HG02610 (cell line): ENCODE measurements at regions not wholly inside any gene's neighbourhood (a gene's known extent, or its start where the extent isn't known, plus 50 kb on each side); places are given as distances from the start of the nearest gene placed in this dataset.

Experiments used
- ATAC-seq: cut with Tn5 transposase; IDR thresholded peaks from one replicate; pipeline ENCODE4 v1.9.1; 2021; ENCODE audit warnings: mild to moderate bottlenecking, moderate library complexity; ENCODE audit not compliant: unreplicated experiment

DNA sequence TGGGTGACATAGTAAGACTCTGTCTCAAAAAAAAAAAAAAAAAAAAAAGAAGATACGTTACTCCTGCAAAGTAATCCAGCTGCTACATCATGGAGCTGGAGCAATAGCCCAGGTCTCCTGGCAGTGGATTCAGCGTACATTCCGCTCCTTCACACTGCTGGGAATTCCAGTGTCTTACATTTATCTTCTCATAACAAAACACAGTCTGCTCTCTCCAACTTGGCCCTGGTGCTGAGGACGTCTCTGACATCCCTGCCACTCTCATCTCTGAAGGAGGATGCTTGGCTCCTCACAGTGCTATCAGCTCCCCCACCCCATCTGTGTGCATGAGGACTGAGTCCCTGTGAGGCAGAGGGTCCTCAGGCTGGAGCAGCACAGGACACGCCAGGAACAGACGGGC, 529.8 kb downstream of the CD83 start:
- no peak for ATAC-seq

DNA sequence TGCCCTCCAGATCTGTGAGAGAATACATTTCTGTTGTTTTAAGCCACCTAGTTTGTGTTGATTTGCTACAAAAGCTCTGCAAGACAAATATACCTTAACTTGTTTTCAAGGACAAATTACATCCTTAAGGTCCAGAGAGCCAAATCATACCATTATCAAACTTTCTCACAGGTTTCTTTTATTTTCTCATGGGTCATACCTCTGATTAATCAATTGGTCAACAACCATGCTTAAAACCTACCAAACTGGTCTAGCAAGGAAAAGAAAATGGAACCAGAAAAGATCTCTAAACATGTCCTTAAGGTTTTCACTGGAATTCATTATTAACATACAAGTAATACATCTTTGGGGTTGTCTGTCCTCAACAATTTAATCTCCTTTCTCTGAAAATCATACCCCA, 535.0 kb downstream of the CD83 start:
- ATAC-seq = no peak

DNA sequence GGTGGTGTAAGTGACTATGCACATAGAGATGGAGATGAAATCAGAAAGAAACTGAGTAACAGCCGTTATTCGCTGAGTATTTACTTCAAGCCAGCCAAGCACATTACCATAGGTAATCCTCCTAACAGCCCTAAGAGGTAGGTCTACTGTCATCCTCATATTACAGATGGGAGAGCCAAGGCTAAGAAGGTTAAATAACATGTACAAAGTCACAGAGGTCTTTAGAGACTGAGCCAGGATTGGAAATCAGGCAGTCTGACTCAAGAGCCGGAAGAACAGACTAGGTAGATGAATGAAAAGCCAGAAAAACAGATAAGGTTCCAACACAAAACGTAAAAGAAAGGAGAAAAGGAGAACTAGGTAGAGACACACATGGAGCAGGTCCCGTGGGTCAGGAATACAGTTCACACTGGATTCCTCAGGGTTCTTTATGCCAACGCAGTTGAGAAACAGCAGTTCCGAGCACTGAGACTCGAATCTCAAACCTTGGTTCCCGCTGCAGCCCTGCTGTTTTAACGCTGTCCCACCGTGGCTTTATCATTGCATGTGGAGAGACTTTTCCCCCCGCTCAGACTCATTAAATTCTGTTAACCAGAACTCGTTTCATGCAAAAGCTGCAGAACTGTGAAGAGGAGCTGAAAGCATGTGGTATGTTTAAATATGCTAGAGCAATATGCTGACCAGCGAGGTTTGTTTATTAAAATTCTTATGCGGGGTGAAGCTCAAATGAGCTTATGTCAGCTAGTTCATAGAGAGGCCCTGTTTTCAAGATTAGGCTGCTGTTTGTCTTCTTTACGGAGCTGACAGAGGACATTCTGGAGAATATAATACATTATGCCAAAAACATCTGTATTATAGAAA, 537.9 kb downstream of the CD83 start:
- no peak for ATAC-seq

DNA sequence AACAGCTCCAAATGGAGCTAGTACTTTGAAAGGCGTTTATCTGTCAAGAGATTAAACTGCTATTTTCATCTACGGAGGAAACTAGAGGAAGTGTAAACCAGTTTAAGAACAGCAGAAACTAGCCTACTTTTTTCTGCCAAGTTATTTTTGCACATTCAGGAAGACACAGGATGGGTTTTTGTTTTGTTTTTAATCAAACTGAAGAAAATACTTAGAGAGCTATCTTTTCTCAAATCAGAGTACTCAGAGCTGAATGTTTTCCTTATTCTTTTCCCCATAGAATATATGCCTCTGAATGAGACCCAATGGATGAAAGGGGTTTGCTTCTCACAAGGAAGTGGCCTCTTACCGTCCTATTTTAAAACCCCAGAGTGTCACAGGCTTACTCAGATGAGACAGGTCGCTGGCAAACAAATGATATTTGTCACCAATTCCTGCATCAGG, 538.5 kb downstream of the CD83 start:
- no peak for ATAC-seq

DNA sequence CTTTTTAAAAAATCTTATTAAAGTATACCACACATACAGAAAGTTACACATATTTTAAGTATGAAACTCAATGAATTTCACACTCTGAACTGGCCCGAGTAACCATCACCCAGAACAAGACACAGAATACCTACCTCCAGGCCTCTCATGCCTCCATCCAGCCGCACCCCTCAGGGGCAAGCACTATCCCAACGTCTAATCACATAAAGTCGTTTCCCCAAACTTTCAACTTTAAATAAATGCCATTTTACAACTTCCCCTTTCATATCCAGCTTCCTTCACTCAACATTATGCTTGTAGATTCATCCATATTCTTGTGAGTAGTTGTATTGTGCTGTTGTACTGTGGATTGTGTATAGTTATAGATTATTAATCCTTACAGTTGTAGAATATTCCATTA, 539.1 kb downstream of the CD83 start:
- ATAC-seq = no peak

DNA sequence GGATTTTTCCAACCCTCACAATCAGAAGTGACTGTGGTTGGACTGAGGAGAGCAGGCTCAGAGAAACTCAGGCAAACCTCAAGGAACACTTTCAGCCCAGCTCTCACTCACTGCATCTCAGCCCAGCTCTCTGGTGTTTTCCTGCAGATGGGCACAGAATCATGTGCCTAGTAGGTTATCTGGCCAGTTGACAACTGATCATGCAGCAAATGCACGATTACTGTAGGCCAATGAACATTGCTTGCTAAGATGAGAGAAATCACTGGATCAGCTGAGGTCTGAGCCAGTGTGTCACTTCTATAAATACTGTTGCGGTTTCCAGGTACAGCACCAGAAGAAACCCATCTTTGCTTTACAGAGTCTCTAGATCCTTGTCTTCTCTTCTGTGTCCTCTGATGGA, 540.5 kb downstream of the CD83 start:
- no peak for ATAC-seq

DNA sequence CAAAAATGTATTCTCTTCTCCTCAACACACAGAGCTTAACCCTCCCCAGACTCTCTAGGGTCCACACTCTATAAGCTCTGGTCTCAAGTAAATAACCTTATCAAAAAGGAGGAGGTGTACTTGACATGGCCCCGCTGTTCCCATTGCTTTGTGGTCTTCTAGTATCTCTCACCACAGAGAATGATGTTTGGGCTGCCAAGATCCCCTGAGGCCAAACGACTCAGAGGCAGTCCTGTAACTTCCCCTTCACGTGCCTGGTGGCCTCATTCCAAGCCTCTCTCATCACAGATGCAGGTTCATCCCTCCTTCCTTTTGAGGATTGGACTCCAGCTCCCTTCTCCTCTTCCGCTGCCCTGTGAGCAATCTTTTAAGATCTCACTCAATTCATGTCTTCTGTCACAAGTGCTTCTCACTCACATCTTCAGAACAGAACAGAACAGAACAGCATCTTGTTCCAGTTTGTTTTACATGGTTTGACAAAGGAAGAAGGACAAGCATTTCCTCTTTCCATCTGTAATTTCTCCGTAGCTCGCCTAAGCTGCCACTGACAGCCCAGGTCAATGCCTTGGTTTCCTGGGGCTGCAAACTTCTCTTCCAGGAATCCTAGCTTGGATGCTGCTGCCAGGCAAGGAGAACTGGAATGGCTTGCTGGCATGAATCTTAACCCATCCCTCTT, 541.5 kb downstream of the CD83 start:
- ATAC-seq = no peak

DNA sequence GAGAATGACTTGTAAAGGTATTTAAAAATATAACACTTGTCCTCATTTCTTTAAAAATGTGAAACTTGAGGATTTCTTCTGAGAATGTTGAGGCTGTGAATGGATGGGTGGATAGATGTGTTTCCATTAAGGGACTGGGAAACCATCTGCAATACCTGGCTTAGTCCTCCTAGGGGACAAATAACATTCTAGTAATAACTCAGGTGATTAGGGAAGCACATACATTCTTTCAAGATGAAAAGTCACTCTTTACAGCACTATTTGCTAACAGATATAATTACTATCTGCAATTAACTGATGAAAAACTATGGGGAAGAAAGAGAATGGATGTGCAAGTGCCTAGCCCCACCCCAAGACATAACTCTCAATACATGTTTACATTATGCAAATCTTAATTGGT, 542.3 kb downstream of the CD83 start:
- no peak for ATAC-seq

DNA sequence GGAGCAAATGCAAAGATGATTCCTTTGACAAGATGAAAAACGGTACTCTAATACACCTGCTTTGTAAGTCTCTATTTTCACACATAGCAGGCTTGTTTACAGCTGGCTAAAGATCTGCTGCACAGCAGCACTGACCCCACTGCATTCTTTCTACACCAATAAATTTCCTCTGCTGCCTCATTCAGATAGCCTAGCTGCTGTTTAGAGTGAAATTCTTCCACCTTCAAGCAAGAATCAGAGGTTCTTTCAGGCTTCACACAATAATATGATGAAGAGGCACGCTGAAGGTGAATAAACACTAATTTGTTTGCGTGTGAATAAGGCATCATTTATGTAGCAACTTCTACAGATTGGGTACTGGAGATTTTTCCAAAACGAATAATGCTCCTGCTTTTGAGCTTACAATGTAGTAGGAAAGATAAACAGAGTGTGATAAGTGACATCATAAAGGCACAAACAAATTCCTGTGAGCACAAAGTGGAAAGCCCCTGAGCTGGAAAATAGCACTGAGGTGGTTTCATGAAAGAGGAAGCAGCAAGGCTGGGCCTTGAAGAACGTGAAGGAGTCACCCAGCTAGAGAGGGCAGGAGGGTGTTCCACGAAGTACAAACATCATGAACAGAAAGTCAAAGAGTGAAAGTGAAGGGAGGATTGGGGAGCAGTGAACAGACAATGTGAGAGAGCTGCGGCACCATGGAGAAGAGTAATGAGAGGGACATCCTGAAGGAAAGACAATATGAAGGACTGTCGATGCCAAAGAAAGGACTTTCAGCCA, 543.4 kb downstream of the CD83 start:
- ATAC-seq = peak; percentile 55

DNA sequence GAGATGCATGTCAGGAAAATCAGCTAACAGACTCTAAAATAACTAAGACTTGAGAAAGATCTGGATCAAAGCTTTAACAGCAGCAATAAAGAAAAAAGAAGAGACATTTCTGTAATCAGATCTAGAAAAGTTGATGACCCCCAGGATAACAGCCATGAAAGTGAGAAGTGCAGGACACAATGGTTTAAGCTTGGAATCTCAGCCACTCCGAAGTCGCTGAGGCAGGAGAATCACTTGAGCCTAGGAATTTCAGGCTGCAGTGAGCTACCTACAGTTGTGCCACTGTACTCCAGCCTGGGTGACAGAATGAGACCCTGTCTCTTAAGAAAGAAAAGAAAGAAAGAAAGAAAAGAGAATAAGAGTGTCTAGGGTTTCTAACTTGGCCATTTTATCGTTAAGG, 544.1 kb downstream of the CD83 start:
- ATAC-seq = no peak

DNA sequence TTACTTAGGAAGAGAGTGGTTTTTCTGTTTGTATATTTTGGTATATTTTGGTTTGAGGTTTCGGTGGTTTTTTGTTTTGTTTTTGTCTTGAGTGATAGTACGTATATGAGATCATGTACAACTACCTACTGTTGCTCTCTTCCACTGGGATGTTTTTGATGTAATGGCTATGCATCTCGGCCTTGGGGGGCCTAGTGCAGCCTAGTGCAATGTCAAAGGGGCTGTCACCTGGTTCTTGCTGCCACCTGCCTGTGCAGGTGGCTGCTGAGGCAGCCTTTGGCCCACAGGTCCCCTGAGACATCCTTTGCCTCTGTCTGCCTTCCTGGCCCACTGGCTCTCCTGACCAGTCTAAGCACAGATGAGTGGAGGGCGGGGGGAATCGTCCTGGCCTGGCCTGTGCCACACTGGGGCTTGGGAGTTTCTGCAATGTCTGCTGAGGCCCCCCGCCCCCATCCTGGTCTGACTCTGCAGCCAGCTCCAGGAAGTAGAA, 546.6 kb downstream of the CD83 start:
- ATAC-seq = peak; percentile 31

DNA sequence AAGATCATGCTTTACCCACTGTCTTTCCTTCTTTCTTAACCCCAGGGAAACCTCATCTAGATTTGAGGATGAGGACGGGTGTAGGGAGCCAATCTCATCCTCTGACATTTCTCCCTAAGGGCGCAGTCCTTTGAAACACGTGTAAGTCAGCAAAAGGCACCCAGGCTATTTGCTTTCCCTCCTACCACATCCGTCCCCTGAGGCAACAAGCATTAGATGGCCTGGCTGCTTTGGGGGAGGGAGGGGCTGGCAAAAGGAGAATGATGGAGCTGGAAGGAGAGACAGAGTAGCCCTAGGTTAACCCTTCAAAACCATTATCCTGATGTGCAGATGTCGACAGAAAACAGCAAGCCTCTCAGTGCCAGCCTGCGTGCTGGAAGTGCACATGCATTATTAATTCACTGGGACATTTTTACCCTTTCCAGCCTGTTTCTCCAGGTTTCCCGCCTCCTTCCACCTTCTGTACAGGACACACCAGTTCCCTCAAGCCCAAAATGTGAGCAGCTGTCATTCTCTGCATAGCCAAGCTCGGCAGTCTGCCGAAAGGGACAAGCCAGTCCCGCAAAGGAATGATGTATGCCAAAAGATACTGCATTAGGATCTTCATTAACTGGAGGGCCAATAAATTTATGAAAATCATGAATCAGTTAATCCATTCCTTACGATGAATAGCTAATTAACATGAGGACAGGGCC, 547.2 kb downstream of the CD83 start:
- no peak for ATAC-seq

DNA sequence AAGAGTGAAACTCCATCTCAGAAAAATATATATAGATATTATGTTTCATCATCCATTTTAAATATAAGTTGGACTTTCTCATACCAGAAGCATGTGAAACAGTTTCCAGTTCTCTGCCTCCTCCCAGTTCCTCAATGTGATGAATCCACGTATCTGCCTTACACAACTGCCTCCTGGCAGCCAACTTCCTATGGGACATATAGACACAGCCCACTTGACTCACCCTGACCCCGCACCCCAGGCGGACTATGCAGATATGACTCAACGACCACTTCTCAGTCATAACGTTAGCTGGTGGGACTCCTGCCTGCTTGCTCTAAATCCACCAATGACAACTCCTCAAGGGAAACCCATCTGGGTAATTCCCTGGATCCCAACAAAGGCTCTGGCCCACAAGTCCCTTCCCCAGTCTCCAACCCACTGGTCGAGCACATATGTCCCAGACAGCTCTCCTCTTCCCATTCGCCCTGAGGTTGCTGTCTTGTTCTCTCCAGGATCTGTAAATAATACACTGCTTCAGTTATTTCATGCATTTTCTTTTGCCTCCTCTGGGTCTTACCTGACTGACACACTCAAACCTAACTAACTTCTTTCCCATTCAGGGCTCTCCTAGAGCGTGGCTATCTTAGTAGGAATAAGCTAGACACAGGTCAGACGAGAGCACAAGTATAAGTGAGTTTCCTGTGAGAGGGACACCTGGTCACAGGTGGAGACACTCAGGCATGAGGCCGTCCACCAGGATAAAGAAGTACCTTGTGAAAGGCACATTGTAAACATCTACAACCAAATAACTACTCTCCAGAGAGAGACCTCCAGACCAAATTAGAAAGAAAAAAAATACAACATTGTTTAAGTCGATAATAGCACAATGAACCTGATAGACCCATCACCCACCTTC, 548.5 kb downstream of the CD83 start:
- ATAC-seq = peak; percentile 63

DNA sequence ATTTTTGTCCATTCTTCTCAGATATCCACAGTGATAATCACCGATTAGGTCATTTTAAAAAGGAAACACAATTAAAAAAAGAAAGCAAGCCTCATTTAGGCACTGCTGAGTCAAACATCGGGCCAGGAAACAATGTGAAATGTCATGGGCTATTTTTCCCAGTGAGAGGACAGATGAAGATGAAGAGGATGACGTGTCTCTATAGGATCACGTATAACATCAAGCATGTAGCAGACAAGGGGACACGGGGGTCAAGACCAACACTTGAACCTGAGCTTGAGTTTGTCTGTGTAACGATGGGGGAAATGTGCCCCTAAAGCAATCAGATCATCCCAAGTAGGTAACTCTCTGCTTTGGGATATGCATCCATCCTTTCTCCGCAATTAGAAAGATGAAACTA, 553.2 kb downstream of the CD83 start:
- ATAC-seq = no peak

DNA sequence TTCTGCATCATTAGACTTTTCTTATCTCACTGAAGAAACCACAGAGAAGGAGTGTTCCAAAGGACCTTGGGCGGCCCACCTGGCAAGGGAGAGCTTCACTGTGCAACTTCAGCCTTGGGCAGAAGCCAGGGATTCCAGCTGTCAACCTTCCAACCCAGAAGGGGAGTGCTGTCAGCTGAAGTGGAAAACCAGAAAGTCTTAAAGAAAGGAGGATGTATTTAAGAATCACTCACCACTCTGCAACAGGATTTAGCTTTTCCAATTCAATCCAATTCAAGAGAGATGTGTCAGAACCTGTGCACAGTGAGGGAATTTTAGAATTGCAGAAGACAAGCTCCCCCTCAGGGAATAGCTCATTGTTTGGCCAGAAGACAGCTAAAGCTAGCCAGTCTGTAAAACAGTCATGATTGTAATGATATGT, 553.7 kb downstream of the CD83 start:
- ATAC-seq = no peak

DNA sequence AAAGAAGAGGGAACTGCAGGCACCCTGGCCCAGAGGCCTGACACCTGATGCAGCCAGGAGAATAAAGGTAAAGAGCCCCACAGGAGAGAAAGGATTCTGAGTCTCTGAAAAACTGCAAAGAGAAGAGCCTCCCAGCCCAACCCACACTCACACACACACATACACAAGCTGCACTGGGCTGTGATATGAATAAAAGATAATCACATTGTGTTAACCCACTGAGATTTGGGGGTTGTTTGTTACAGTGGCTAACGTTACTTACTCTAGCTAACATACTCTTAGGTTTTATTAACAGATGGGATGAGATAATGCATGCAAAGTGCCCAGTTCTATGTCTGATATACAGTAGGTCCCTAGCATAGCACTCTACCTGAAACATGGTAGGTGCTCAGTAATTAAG, 554.4 kb downstream of the CD83 start:
- ATAC-seq = no peak

DNA sequence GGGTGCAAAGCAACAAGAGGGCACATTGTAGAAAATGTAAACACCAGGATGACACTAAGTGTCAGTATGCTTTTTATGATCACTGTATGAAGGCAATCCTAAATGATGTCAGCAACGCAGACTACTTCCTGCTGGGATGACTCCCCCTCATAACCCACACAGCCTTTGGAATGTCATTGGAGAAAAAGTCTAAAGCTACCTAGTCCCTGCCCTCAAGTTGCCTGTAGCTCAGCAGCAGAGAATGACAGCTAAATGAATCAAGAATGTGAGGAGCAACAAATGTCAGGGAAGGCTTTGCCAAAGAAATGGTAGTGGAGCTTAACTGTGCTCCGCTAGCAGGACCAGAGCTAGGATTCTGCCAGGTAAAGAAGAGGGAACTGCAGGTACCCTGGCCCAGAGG, 555.6 kb downstream of the CD83 start:
- ATAC-seq = no peak

DNA sequence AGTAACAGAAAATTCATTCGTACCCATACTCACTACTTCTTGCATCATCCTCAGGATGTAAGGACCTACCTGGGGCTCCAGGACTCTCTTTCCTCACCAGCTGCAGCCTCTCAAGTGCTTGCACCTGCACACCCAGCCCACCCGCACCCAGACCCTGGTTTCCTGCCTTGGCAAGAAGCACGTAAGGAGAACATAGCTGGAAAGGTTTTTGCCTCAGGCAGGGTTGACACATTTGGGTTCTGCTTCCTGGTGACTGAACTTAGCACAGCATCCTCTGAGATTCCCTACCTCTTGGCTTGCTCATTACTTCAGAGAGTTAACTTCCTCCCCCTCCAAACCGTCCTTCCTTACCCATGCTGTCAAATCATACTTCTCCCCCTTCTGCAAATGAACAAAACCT, 556.9 kb downstream of the CD83 start:
- ATAC-seq = no peak

DNA sequence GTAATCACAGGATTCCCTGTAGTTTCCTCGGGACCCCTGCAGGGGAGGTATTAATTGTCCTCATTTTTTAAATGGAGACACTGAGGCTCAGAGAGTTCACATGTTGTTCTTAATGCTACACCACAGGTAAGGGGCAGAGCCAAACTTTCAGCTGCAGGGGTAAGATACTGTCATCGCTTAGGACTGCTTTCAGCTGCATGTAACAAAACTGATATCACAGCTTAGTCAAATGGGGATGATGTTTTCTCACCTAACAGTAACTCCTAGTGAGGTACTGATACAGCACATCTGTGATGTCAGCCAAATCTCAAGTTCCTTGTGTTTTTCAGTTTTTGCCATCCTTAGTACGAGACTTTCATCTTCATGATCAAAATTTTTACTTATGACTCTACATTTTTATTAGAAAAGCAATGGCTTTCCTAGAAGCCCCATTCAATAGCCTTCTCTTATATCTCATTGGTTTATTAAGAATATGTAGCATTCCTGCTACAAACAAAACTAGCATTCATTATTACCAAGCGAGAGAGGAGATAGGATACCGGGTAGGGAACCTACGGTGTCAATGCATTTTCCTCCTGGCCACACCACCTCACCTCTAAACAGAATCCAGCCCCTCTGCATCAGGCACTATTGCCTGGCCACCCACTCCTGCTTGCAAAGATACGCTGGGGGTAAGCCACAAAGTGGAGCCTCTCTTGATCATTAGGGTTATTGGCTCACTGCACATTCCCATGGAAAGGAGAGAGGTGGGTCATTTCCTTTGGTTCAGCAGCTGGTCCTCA, 557.5 kb downstream of the CD83 start:
- no peak for ATAC-seq
